HL-60/S4 (cell line): ENCODE measurements at regions not wholly inside any gene's neighbourhood (a gene's known extent, or its start where the extent isn't known, plus 50 kb on each side); places are given as distances from the start of the nearest gene placed in this dataset.

Source experiments
- in situ Hi-C: fragments of 300-500 bp; cut with MboI; formaldehyde crosslinking; loops from 2 replicates; pipeline ENCODE4 v1.14.3; 2022; ENCODE audit warnings: low sequenced_read_pairs

GRCh38 chr18:41553716-41554115 is 401.3 kb upstream of the PIK3C3 start:
- in situ Hi-C loops, result no loop called here

- in situ Hi-C loops, result no loop called here
These were observed 406.3 kb upstream of the PIK3C3 start for GRCh38 chr18:41548521-41549260.

GRCh38 chr18:41545091-41545888 is 409.7 kb upstream of the PIK3C3 start:
- in situ Hi-C loops, result no loop called here

- in situ Hi-C loops, result no loop called here
These were observed 411.2 kb upstream of the PIK3C3 start for GRCh38 chr18:41543815-41544214.

- in situ Hi-C loops, result no loop called here
These were observed 414.7 kb upstream of the PIK3C3 start for GRCh38 chr18:41540237-41540871.

GRCh38 chr18:41538751-41539150 is 416.3 kb upstream of the PIK3C3 start:
- in situ Hi-C loops, result no loop called here

- in situ Hi-C loops, result no loop called here
These were observed 417.4 kb upstream of the PIK3C3 start for GRCh38 chr18:41537666-41538065.

- in situ Hi-C loops, result no loop called here
These were observed 422.5 kb upstream of the PIK3C3 start for GRCh38 chr18:41532344-41533086.

- in situ Hi-C loops, result no loop called here
These were observed 424.1 kb upstream of the PIK3C3 start for GRCh38 chr18:41530970-41531369.

- in situ Hi-C loops, result no loop called here
These were observed 425.9 kb upstream of the PIK3C3 start for GRCh38 chr18:41529093-41529492.

GRCh38 chr18:41526054-41526453 is 429.0 kb upstream of the PIK3C3 start:
- in situ Hi-C loops, result no loop called here

- in situ Hi-C loops, result no loop called here
These were observed 430.2 kb upstream of the PIK3C3 start for GRCh38 chr18:41524674-41525470.

GRCh38 chr18:41517142-41517541 is 437.9 kb upstream of the PIK3C3 start:
- in situ Hi-C loops, result no loop called here

GRCh38 chr18:41513438-41513837 is 441.6 kb upstream of the PIK3C3 start:
- in situ Hi-C loops, result no loop called here

- in situ Hi-C loops, result no loop called here
These were observed 450.7 kb upstream of the PIK3C3 start for GRCh38 chr18:41504316-41504715.

- in situ Hi-C loops, result no loop called here
These were observed 453.2 kb upstream of the PIK3C3 start for GRCh38 chr18:41501848-41502247.

- in situ Hi-C loops, result no loop called here
These were observed 455.7 kb upstream of the PIK3C3 start for GRCh38 chr18:41499345-41499744.

- in situ Hi-C loops, result no loop called here
These were observed 464.2 kb upstream of the PIK3C3 start for GRCh38 chr18:41490861-41491260.

GRCh38 chr18:41486575-41486974 is 468.5 kb upstream of the PIK3C3 start:
- in situ Hi-C loops, result no loop called here

GRCh38 chr18:41484069-41484468 is 471.0 kb upstream of the PIK3C3 start:
- in situ Hi-C loops, result no loop called here
